D721Med (cell line): ENCODE measurements at regions not wholly inside any gene's neighbourhood (a gene's known extent, or its start where the extent isn't known, plus 50 kb on each side); places are given as distances from the start of the nearest gene placed in this dataset.

ENCODE experiments used
- DNase-seq: peaks from one replicate; pipeline ENCODE4 v3.0.0; 2011; ENCODE audit warnings: low spot score; ENCODE audit not compliant: insufficient read length
- FAIRE-seq: peaks from 2 replicates; lab custom pipeline; 2011; peaks lifted over from hg19 to GRCh38; lab: Jason Lieb, UNC
- CTCF ChIP-seq: IDR thresholded peaks from 2 replicates; pipeline ENCODE4 v1.5.1; 2012; ENCODE audit warnings: mild to moderate bottlenecking, control low read depth; ENCODE audit not compliant: insufficient read depth; ENCODE audit errors: missing control alignments

- FAIRE-seq (no peak), DNase-seq (no peak)
- TF ChIP-seq CTCF: no peak
These were observed 78.2 kb downstream of the THNSL2 start for GRCh38 chr2:88248280-88248828.

GRCh38 chr2:88247531-88247930, 77.4 kb downstream of the THNSL2 start:
- TF ChIP-seq CTCF: no peak
- FAIRE-seq (no peak), DNase-seq (no peak)

- TF ChIP-seq CTCF: no peak
- no peak for FAIRE-seq
- no peak for DNase-seq
These were observed 75.0 kb downstream of the THNSL2 start for GRCh38 chr2:88245109-88245508.

GRCh38 chr2:88239781-88240180, 69.6 kb downstream of the THNSL2 start:
- TF ChIP-seq CTCF: no peak
- FAIRE-seq (no peak), DNase-seq (no peak)

GRCh38 chr2:88236666-88237065, 66.5 kb downstream of the THNSL2 start:
- no peak for TF ChIP-seq CTCF
- no peak for FAIRE-seq
- DNase-seq: no peak
